GM21576 (cell line): ENCODE measurements at regions not wholly inside any gene's neighbourhood (a gene's known extent, or its start where the extent isn't known, plus 50 kb on each side); places are given as distances from the start of the nearest gene placed in this dataset.
"Not testable (repeated sequence)": the region's sequence is repeated elsewhere in the genome, so short reads cannot be mapped to it uniquely, and the experiment has no call there.

Experiments
- ATAC-seq: cut with Tn5 transposase; IDR thresholded peaks from one replicate; pipeline ENCODE4 v1.9.1; 2021; ENCODE audit warnings: mild to moderate bottlenecking, moderate library complexity; ENCODE audit not compliant: unreplicated experiment

DNA sequence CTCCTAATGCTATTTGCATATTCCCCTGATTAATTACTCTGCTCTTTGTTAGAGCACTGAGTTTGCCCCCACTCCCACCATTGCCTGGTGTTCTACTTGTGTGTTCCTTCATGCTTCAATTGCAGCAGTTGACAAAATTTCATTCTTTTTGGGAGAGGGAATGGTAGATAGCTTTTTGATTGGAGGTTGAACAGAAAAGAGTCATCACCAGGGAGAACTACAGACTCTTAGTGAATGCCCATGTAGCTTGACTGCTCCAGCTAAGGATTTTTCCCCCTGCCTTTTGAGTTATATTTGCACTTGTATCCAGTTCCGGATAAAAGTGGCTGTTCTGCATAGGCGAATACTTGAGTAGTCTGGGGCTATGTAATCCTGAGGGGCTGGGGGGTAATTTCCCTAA is 183.9 kb downstream of the ETNK1 start:
- no peak for ATAC-seq

DNA sequence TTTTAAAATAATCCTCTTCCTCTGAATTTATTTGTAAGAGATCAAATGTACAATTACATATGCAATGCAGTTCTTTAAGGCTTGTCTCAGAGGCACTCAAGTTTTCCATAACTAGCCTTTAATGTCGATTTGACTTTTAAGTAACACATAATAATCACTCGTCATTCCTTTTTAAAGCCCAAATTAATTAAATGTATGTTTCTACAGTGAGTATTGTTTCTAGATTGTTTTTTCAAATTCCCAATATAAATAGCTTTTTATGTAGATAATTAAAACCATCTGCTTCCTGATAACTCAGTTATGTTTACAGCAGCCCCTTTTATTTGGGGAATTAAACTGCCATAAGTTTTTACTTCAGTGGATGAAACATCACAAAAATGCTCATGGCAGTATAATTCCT is 185.1 kb downstream of the ETNK1 start:
- no peak for ATAC-seq

DNA sequence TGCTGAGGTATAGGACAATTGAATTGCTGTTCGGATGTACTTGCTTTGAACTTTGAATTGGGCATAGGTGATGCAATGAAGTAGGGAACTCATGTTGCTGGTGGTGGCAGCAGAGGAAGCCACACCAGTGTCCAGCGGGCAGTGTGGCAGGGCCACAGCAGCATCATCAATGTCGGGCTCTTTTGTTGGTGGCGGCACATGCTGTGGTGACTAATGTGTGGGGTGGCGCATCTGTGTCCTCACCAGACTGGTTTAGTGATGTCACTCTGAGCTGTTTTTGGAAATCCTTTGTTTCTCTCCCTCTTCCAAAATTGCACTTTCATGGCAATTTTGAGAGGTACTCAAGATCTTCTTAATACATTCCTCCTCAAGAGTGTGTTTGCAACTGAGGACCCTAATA is 187.6 kb downstream of the ETNK1 start:
- no peak for ATAC-seq

DNA sequence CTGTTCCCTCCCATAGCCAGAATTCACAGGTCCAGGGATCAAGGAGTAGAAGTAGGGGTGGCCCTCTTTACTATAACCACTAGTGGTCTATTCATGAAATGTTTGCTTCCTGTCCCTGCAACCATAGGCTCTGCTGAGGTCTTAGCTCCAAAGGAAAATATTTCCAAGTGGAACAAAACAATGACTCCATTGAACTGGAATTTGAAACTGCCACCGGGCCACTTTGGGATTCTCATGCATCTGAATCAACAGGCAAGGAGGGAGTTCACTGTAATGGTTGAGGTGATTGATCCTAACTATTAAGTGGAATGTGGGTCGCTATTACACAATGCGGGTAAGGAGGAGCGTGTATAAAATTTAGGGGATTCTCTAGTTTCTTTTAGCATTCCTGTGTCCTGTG is 197.0 kb downstream of the ETNK1 start:
- ATAC-seq = no peak

DNA sequence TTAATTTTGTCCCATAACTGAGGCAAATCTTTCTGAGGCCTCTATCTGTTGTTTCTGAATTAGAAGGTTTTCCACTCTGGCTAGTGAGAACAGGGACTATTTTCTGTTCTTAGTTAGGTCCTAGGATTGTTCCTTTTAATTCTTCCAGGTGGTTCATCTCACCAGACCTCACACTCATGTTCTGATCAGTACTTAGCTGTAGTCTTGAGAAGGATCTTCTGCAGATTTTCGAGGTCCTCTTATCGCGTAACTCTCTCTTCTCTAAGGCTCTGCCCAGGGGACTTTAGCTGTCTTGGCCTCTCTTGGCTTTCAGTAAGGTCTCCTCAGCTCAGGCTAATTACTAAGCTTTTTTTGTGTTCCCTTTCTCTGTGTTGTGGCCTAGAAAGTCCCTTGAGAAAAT is 201.1 kb downstream of the ETNK1 start:
- no peak for ATAC-seq

DNA sequence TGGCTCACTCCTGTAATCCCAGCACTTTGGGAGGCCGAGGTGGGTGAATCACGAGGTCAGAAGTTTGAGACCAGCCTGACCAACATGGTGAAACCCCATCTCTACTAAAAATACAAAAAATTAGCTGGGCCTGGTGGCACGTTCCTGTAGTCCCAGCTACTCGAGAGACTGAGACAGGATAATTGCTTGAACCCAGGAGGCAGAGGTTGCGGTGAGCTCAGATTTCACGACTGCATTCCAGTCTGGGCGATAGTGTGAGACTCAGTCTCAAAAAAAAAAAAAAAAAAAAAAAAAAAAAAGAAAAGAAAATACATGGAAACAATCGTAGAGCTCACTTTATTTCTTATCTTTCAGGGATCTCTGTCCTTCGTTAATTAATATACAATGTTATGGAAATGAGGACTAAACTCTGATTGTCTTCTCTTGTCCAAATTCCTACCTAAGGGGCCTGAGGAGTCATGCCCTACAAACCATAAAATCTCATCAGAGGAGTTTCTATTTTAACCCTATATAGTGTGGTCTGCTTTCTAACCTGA is 201.5 kb downstream of the ETNK1 start:
- not testable (repeated sequence) for ATAC-seq

DNA sequence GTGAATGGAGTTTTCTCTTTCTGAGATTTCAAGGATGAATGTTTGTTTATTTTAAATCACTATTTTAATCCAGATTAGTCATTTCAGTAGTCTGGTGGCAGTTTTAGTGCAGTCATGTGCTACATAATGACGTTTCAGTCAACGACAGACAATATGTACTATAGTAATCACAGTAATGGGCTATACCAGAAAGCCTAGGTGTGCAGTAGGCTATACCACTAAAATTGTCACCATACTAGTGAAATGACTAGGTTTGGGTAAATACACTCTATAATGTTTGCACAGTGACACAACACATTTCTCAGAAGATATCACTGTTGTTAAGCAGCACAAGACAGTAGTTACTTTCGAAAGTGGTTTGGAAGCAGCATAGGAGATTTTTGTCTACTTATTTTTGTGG is 203.1 kb downstream of the ETNK1 start:
- peak; percentile 74 for ATAC-seq

DNA sequence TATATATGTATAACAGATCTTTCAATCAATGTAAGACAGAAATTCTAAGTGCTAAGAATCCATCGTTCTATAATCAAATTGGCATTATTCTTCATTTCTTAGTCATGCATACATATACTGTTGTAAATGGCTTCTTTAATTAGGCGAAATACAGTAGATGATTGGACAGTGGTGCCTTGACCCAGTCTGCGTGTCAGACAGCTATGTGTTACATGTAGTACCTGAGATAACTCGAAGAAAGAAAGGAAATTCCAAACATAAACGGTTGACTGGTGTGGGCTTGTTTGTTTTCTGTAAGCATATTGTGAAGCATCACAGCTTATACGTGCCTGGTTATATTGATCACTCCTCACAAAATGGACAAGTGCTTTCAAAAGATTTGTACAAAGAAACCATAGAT is 210.5 kb downstream of the ETNK1 start:
- no peak for ATAC-seq

DNA sequence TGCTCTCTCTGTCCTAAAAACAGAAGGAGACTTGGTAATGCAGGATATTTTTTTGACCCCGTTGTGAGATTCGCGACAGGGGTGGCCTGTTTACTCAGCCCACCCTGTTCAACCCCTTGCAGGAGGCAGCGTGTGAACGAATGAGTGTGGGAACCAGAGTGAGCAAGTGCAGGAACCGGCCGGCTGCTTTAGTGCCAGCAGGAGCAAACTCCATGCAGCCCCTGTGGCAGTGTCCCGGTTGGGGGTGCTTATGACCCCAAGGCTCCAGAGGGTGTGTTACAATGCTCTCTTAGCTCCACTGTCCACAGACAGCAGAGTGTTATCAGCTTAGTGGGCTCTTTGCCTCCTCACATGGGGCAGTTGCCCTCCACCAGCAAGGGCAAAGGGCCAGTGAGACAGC is 225.2 kb downstream of the ETNK1 start:
- no peak for ATAC-seq

DNA sequence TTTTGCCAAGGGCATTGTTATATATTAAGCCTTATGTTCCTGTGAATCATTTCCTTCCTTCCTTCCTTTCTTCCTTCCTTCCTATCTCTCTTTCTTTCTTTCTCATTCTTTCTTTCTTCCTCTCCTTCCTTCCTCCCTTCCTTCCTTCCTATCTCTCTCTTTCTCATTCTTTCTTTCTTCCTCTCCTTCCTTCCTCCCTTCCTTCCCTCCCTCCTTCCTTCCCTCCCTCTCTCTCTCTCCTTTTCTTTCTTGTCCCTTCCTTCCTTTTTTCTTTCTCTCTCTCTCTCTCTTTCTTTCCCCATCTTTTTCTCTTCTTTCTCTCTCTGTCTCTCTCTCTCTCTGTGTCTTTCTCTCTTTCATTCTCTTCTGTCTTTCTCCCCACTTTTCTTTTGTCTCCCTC is 226.6 kb downstream of the ETNK1 start:
- no peak for ATAC-seq

DNA sequence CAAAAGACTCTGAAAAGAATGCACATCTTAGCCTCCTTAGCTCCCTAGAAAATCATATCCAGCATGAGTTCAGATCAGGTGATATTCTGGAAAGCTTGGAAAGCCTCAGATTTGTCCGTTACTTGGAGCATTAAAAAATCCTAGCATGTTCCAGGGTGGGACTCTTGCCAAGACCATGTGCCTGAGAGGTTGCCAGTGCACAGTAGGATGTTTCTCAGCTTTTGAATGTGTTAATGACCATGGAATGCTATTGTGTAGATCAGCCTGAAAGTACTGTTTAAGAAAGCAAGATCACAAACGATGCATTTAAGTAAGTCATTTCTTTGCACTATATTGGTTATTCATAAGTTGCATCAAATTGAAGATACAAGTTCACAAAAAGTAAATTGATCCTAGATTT is 230.5 kb downstream of the ETNK1 start:
- ATAC-seq = no peak

DNA sequence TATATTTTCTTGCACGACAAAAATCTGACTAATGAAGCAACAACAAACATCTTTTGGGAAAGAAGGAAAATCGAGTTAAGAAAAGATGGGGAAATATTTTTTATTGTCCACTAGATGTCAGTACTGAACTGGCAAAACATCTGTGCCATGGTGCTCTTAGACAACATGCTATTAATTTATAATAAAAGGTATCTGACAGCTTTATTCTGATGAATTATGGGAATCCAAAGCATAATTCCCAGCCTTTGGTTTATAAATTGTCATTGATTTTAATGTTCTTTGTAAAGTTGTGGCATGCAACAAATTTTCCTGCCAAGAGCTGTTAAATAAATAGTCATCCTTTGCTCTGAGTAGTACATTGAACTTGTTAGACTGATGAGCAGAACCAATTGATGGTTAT is 231.2 kb downstream of the ETNK1 start:
- no peak for ATAC-seq

DNA sequence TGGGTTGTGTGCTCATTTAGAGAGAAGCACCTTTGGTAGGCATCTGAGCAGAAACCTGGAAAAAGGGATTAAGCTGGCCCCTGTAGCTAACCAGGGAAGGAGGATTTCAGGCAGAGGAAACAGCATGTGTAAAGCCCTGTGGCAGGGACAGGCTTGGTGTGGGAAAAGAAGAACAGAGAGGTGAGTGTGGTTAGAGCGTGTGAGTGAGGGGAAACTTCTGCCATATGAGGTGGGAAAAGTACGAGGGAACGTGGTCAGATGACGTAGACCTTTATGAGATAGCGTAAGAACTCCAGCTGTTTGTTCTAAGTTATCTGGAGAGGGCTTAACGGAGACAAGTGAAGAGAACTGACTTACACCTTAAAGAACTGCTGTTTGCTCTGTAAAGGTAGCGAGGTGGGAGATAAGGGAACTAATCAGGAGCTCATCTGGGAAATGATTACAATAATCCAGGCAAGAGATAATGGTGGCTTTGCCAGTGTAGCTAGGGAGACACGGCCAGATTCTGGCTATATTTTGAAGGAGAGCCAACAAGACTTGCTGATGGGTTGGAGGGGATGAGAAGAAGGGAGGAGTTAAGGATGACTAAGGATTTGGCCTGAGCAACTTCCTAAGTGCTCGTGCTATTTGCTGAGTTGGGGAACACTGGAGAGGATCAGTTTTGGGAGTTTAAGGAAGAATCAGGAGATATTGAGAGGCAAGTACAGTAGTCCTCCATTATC is 234.0 kb downstream of the ETNK1 start:
- no peak for ATAC-seq

DNA sequence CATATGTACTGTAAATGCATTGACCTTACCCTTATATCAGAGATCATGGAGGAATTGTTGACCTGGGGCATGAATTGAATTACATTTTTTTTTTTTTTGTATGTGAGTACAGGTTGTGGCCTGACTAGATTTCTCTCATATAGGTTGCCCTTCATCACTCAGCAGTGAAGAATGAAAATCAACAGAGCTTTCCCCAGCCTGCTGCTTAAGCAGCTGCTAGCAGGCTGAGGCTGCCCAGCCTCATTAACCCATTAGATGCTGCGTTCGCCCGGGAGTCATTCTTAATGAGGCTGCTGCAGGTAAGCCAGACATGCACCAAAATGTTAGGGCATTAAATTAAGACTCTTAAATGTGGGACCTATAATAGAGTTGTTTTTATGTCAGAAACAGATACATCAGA is 236.0 kb downstream of the ETNK1 start:
- ATAC-seq = no peak

DNA sequence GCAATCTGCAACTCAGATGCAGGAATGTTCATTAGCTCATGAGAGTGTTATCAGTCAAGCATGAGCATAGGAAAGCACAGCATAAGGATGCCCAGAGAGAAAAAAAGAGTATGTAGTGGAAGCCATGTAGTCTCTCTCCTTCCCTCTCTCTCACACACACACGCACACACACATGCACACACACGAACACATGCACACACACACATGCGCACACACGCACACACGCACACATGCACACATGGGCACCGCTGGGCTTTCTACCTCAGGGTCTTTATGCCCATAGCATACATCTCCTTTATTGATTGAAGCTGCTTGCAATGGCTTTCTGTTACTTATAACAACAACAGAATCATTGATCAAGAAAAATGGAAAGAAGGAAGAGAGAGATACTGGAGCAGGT is 240.9 kb downstream of the ETNK1 start:
- no peak for ATAC-seq

DNA sequence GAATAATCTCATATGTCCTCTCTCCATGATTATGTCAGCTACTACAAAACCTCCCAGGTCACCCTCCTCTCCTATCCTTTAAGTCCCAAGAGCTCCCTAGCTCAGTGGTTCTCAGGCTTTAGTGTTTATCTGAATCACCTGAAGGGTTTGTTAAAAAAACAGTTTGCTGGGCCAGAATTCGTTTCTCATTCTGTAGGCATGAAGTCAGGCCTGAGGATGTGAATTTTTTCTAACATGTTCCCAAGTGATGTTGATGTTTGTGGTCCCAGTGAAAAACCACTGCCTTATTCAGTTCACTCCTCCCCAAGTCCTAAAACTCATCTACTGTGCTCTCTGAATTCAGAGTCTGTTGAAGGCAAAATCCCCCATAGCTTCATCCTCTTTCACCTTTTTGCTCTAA is 241.4 kb downstream of the ETNK1 start:
- ATAC-seq = no peak

DNA sequence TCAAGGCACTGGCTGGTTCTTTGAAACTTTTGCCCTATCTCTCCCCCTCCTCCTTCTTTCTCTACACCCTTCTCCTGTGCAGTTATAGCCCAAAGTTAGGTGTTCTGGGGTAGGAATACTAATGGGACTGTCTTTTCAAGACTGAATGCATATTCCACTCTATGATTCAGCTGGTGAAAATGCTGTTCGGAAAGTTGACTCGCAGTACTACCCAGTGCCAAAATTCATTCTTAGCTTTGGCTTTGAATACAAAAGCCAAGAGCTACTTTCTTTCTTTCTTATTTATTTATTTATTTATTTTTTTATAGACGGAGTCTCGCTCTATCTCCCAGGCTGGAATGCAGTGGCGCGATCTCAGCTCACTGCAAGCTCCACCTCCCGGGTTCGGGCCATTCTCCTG is 249.2 kb downstream of the ETNK1 start:
- no peak for ATAC-seq

DNA sequence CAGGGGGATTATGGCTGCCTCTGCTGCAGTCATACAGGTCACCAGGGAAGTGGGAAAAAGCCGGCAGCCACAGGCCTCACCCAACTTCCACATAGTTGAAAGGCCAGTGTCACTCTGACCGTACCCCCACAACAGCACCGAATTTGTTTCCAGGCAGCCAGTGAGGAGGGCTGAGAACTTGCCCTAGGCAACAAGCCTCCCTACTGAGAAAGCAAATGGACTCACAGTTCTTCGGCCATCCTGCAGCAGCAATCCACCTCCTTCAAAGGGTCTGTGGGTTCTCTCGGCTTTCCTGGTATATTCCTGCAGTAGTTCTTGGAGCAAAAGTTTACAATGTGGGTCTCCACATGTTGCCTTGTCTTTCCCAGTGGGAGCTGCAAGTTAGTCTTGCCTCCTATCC is 251.3 kb downstream of the ETNK1 start:
- no peak for ATAC-seq

DNA sequence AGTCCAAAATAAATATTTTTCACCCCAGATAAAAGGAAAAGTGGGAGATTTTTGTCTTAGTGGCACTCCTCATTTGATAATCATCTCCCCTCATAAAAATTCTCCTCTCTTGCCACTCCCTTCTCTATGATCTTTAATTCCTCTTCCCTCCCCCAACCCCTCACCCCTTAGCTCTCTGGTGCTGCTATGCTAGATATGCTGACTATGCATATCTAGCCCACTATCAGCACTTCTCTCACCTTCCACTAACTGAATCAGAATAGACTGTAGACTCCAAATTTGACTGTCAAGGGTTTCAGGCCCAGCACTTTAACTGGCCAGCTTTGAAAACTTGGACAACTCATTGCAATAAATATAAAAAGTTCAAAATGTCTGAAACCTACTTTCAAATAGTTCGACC is 254.2 kb downstream of the ETNK1 start:
- ATAC-seq = no peak

DNA sequence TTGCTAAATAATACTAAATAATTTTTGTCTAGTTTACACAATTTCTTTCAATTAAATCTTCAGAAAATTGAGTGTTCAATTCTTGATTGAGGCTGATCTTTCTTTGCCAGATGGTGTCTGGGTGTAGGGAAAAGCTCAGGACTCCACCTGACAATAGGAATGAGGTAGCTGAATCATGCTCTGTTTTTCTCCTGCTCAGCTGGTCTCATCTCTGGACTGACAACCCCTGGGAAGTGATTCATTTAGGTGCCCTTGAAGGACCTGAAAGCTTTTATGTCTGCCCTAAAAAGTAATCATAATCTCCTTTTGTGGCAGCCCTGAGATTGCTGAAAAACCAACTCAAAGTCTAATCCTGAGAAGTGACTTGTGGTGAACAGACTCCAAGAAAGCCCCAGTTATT is 255.4 kb downstream of the ETNK1 start:
- ATAC-seq = no peak

DNA sequence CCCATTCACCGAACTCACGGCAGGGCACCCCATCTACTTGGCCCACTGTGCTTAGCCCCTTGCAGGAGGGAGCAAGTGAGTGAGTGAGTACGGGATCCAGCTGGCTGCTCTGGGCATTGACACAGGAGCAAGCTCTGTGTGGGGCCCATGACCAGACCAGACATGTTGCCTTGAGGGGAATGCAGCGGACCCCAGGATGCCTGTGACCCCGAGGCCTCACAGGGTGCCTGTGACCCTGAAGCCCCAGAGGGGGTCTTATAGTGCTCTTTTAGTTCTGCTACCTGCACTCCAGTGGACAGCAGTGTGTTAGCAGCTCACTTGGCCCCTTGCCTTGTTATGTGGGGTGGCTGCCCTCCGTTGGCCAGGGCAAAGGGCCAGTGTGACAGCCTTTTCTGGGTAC is 255.8 kb downstream of the ETNK1 start:
- no peak for ATAC-seq

DNA sequence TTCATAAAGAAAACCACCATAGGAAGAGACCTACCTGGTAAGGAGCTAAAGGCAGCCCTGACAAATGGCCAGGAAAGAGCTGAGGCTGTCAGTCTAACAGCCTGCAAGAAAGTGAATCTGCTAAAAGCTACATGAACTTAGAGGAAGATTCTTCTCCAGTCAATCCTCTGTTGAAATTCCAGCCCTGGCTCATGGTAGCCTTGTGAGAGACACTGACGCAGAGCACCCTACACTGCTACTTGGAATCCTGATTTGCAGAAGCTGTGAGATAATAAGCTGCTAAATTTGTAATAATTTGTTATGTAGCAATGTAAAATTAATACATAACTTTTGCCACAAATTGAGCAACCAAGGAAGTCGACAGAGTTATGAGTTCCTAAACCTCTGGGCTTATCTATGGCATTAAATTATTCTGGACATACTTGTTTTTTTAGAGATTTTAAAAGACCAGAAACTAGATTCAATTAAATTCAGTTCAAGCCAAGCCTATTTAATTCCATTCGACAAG is 257.0 kb downstream of the ETNK1 start:
- ATAC-seq = no peak

DNA sequence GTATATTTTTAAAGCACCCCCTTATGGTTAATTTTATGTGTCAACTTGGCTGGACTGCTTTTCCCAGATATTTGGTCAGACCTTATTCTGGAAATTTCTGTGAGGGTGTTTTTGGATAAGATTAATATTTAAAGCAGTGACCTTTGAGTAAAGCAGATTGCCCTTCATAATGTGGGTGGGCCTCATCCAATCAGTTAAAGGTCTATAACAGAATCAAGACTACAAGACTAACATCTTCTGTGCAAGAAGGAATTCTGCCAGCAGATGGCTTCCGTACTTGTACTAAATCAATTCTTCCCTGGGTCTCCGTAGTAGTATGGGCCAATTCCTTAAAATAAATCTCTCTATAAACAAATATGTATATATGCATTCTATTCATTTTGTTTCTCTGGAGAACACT is 257.6 kb downstream of the ETNK1 start:
- ATAC-seq = no peak
